HK-2 (cell line): ENCODE measurements at regions not wholly inside any gene's neighbourhood (a gene's known extent, or its start where the extent isn't known, plus 50 kb on each side); places are given as distances from the start of the nearest gene placed in this dataset.
"Not testable (repeated sequence)": the region's sequence is repeated elsewhere in the genome, so short reads cannot be mapped to it uniquely, and the experiment has no call there.

Source experiments
- DNase-seq: peaks from one replicate; pipeline ENCODE4 v3.0.0-alpha.2; 2018; ENCODE audit not compliant: unreplicated experiment

DNA sequence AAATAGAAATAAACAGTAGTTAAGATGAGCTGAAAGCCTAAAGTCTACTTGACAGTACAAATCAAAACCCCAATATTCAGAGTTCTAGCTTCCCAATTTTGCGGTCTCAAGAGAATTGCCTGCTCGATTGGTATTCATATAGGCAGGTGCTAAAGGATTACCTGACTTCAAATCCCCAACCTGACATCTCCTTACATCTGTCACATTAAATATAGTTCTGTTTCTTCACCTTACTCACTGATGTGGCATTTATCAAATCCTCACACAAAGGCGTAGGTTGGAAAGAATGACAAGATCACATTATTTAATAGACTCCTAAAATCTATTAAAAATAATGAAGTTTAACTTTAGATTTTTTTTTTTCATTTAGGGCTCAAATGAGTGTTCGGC, 72.8 kb upstream of the ANKH start:
- no peak for DNase-seq

- no peak for DNase-seq
These were observed 70.6 kb upstream of the ANKH start for GRCh38 chr5:14942212-14942611.

DNA sequence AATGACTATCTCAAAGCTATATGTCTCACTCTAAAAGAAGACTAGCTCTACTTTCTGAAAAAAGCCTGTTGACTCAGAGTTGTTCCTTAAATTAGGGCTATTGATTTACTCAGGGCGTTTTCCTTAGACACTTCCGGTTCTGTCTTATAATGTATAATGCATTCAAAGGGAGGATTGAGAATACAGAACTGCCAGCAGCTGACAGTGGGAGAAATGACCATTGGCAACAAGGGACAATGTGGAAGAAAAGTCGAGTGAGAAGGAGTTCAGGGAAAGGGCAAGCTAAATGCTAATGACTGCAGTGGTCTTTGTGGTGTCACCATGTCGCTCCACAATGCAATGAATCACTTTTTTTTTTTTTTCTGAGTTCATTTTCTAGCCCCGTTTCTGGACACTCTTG, 65.7 kb upstream of the ANKH start:
- no peak for DNase-seq

DNA sequence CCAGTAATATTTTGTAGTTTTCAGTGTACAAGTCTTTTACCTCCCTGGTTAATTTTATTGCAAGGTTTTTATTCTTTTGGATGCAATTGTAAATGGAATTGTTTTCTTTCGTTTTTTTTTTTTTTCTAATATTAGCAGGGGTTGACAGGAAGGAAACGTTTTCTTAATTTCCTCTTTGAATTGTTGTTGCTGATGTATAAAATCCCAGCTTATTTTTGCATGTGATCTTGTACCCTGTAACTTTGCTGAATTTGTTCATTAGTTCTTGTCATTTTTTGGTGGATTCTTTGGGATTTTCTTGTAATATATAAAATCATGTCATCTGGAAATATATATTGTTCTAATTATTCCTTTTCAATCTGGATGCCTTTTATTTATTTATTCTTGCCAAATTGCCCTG, 65.0 kb upstream of the ANKH start:
- DNase-seq: no peak

- no peak for DNase-seq
These were observed 63.8 kb upstream of the ANKH start for GRCh38 chr5:14935341-14935740.

DNA sequence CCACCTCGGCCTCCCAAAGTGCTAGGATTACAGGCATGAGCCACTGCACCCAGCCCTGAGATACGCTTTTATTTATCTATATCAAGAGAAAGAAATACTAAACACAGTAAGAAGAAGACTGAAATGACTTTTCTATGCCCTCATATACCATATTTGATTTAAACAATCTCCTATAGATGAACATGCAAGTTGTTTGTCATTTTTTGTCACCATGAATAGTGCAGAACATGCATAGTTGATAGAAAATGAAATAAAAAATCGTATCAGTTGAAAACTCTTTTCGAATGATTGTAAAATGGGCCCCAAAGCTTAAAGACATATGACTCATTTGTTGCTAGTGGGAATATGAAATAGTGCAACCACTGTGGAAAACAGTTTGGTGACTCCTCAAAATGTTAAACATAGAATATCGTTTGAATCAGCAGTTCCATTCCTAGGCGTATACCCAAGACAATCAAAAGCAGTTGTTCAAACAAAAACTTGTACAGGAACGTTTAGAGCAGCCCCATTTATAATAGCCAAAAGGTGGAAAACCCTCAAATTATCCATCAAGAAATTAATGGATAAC, 61.4 kb upstream of the ANKH start:
- no peak for DNase-seq

DNA sequence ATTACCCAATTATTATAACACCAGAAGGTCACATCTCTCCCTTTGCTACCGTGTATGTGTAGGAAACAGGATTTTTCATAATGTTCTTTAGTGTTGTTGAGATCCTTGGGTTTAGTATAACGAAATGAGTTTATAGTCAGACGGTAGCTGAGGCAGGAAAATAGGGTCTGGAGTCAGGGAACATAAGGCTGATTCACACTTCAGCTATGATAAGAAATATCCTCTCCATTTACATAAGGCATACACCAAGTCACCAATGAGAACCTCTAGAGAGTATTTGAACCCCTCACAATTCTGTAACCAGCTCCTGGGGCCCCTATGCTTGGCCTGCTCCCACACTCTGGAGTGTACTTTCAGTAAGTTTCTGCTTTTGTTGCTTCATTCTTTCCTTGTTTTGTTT, 58.9 kb upstream of the ANKH start:
- DNase-seq: no peak

DNA sequence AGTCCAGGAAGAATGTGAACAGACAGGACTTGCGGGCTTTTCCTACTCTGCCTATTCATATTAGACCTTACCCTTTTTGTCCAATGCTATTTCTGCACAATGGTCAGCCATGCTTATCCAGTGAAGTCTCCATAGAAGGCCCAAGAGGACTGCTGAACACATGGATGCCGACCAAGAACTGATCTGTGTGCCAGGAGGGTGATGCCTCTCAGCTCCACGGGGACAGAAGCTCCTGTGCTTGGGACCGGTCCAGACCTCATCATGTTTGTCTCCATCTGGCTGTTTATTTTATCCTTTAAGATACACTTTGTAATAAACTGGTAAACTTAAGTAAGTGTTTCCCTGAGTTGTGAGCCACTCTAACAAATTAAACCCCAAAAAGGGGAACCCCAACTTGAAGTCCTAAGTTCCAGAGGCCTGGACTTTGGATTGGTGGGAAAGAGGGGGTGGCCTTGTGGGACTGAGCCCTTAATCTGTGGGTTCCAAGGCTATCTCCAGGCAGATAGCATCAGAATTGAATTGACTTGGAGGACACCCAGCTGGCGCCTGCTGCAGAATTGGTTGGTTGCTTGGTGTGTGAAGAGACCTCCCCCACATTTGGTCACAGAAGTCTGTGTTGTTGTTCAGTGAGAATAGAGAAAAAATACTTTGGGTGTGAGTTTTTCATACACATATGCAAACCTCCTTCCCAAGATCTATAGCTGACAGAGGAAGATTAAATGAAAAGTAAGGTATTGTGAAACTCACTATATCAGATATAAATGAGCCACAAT, 57.9 kb upstream of the ANKH start:
- DNase-seq: no peak

- DNase-seq: no peak
These were observed 57.1 kb upstream of the ANKH start for GRCh38 chr5:14928661-14929060.

GRCh38 chr5:14925326-14925725, 53.7 kb upstream of the ANKH start:
- no peak for DNase-seq

DNA sequence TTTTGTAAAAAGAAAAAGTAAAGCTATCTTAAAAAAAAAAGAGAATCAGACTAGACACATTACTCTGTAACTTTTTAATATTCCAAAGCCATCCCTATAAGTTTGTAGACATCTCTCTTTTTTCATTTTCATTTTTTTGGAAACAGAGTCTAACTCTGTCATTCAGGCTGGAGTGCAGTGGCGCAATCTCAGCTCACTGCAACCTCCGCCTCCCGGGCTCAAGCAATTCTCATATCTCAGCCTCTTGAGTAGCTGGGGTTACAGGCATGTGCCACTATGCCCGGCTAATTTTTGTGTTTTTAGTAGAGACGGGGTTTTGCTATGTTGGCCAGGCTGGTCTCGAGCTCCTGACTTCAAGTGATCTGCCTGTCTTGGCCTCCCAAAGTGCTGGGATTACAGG, 51.4 kb upstream of the ANKH start:
- DNase-seq: not testable (repeated sequence)

DNA sequence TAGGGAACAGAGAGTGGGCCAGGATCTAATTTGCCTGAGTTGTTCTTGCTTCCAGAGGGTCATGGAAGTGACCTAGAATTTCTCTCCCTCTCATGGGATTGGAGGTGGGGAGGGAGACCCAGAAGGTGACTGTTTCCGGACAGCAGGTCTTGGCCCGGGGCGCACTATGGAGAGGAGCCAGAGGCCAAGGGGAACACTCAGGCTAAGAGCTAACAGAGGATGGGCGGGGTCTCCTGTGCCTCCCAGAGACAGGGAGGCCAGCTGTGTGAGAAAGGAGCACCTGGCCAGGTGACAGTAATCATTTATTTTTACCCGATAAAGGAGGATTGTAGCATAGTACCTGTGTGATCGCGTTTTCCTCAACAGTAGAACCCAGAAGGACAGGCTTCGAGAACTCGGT, 50.9 kb upstream of the ANKH start:
- no peak for DNase-seq
